ENCODE measurements at regions not wholly inside any gene's neighbourhood (a gene's known extent, or its start where the extent isn't known, plus 50 kb on each side); places are given as distances from the start of the nearest gene placed in this dataset.

DNA sequence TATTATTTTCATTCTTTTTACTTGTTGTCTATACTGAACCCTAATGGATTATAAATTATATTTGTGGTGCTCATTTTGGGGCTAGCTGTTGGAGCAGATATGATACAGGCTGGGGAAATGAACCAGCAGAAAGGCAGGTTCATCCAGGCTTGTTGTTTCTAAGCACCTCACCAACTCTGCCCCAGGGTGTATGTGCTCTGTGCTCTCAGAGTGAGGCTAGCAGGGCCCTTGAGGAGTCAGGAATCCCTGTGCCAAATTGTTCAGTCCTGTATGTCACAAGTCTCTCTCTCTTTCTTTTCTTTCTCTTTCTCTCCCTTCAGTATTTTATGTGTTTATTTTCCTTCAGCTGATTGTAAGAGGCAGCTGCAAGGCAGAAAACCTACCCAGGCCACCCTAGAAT is 181.1 kb upstream of the DPP10 start:
- POLR2A ChIA-PET: no interaction called here
- CTCF ChIA-PET (ENCODE audit: low intra/inter-chr PET ratio, low total read pairs): no interaction called here
- in situ Hi-C loops (cut with HindIII; ENCODE audit: extremely low pct_ligation_motif_present, low pct_unique_long_range_greater_than_20kb) (no loop called here), intact Hi-C loops (cut with micrococcal nuclease; ENCODE audit: unreplicated experiment) (no loop called here)
- FAIRE-seq (no peak), DNase-seq (ENCODE audit: low spot score) (no peak), ATAC-seq (no peak)
- H3K27ac ChIP-seq (ENCODE audit: extremely low read length, insufficient read depth, low read length): no peak overlapping the region
- H3K27me3 ChIP-seq (ENCODE audit: control insufficient read depth in 1 of 2, insufficient read depth in 2 of 2, low read length in 2 of 2): peaks cover 0 to 4% of the 10 kb centered on the region in 2 experiments; a peak in 1 of 5 replicates
- no TSS peak for BruUV-seq (replicated peaks)
- H3K9ac ChIP-seq (ENCODE audit: insufficient read depth, low read depth, low read length): no peak overlapping the region
- H4K20me1 ChIP-seq (ENCODE audit: insufficient read depth, low read length): no peaks in the 10 kb centered on the region
- H3K4me3 ChIP-seq (replicated peaks in 1 of 3; ENCODE audit: insufficient read depth in 1 of 3, low read depth in 2 of 3, low read length in 3 of 3): no peak overlapping the region
- no peaks in the 10 kb centered on the region for H3K4me1 ChIP-seq (ENCODE audit: insufficient read depth, low read length)
- no peak overlapping the region for H2AFZ ChIP-seq (ENCODE audit: low read length)
- H3K79me2 ChIP-seq (ENCODE audit: insufficient read depth, low read length): no peaks in the 10 kb centered on the region
- H3K36me3 ChIP-seq (replicated peaks in 1 of 2; ENCODE audit: control insufficient read depth in 1 of 2, insufficient read depth in 2 of 2, low read length in 2 of 2): no peaks in the 10 kb centered on the region
- no peak overlapping the region for H3K4me2 ChIP-seq (ENCODE audit: low read depth, low read length)
- no peaks in the 10 kb centered on the region for H3K9me3 ChIP-seq (ENCODE audit: low read length)
- TF ChIP-seq, protein P1, sequence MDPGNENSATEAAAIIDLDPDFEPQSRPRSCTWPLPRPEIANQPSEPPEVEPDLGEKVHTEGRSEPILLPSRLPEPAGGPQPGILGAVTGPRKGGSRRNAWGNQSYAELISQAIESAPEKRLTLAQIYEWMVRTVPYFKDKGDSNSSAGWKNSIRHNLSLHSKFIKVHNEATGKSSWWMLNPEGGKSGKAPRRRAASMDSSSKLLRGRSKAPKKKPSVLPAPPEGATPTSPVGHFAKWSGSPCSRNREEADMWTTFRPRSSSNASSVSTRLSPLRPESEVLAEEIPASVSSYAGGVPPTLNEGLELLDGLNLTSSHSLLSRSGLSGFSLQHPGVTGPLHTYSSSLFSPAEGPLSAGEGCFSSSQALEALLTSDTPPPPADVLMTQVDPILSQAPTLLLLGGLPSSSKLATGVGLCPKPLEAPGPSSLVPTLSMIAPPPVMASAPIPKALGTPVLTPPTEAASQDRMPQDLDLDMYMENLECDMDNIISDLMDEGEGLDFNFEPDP (CRISPR knock-in tag; conservative IDR thresholded peaks at IDR 0.05): no peak
- TF ChIP-seq ZNF460 (CRISPR knock-in tag; IDR thresholded peaks at IDR 0.05; ENCODE audit: borderline replicate concordance) (no peak), LRRFIP1 (CRISPR knock-in tag; conservative IDR thresholded peaks at IDR 0.05) (no peak), TAF1 (CRISPR knock-in tag; IDR thresholded peaks at IDR 0.05) (no peak), NR2F2 (IDR thresholded peaks at IDR 0.05; ENCODE audit: borderline replicate concordance, low read depth) (no peak), RNF2 (conservative IDR thresholded peaks at IDR 0.05; ENCODE audit: low read depth) (no peak), ZNF354B (CRISPR knock-in tag; IDR thresholded peaks at IDR 0.05) (no peak), ZNF772 (CRISPR knock-in tag; IDR thresholded peaks at IDR 0.05) (no peak), PHB2 (IDR thresholded peaks at IDR 0.05; ENCODE audit: partially characterized antibody) (no peak), FOSL2 (CRISPR knock-in tag; IDR thresholded peaks at IDR 0.05) (no peak), PAXIP1 (CRISPR knock-in tag; conservative IDR thresholded peaks at IDR 0.05) (no peak), ZNF605 (CRISPR knock-in tag; IDR thresholded peaks at IDR 0.05) (no peak), ZKSCAN1 (IDR thresholded peaks at IDR 0.05; ENCODE audit: low read length) (no peak), HBP1 (CRISPR knock-in tag; IDR thresholded peaks at IDR 0.05; ENCODE audit: low read depth) (no peak)
- TF ChIP-seq, protein P2, sequence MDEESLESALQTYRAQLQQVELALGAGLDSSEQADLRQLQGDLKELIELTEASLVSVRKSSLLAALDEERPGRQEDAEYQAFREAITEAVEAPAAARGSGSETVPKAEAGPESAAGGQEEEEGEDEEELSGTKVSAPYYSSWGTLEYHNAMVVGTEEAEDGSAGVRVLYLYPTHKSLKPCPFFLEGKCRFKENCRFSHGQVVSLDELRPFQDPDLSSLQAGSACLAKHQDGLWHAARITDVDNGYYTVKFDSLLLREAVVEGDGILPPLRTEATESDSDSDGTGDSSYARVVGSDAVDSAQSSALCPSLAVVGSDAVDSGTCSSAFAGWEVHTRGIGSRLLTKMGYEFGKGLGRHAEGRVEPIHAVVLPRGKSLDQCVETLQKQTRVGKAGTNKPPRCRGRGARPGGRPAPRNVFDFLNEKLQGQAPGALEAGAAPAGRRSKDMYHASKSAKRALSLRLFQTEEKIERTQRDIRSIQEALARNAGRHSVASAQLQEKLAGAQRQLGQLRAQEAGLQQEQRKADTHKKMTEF (CRISPR knock-in tag; IDR thresholded peaks at IDR 0.05): no peak
- TF ChIP-seq, protein P3, sequence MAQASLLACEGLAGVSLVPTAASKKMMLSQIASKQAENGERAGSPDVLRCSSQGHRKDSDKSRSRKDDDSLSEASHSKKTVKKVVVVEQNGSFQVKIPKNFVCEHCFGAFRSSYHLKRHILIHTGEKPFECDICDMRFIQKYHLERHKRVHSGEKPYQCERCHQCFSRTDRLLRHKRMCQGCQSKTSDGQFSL (CRISPR knock-in tag; IDR thresholded peaks at IDR 0.05): no peak
